ENCODE measurements at regions not wholly inside any gene's neighbourhood (a gene's known extent, or its start where the extent isn't known, plus 50 kb on each side); places are given as distances from the start of the nearest gene placed in this dataset.
A peak's percentile ranks its signal among the peaks of the same experiment; 100 is the strongest.

GRCh38 chr2:129242269-129242668 is 737.2 kb upstream of the RAB6C start:
- H3K4me3 ChIP-seq (replicated peaks in 1 of 3), result no peak overlapping the region
- H3K36me3 ChIP-seq, result no peaks in the 10 kb centered on the region
- no peak for DNase-seq
- 84 to 88% methylated on average over 5 of the region's 5 CpGs for WGBS, 2 donors
- no peaks in the 10 kb centered on the region for H3K27me3 ChIP-seq
- H3K4me1 ChIP-seq, result no peaks in the 10 kb centered on the region
- no peak for TF ChIP-seq POLR2A (IDR thresholded peaks at IDR 0.05)
- TF ChIP-seq, protein P1, sequence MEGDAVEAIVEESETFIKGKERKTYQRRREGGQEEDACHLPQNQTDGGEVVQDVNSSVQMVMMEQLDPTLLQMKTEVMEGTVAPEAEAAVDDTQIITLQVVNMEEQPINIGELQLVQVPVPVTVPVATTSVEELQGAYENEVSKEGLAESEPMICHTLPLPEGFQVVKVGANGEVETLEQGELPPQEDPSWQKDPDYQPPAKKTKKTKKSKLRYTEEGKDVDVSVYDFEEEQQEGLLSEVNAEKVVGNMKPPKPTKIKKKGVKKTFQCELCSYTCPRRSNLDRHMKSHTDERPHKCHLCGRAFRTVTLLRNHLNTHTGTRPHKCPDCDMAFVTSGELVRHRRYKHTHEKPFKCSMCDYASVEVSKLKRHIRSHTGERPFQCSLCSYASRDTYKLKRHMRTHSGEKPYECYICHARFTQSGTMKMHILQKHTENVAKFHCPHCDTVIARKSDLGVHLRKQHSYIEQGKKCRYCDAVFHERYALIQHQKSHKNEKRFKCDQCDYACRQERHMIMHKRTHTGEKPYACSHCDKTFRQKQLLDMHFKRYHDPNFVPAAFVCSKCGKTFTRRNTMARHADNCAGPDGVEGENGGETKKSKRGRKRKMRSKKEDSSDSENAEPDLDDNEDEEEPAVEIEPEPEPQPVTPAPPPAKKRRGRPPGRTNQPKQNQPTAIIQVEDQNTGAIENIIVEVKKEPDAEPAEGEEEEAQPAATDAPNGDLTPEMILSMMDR (IDR thresholded peaks at IDR 0.05), result no peak
- no peak overlapping the region for H3K27ac ChIP-seq
- no peaks in the 10 kb centered on the region for H3K9me3 ChIP-seq
- intact Hi-C loops (cut with DNase I), result no loop called here

- Histone ChIP-seq H3K4me3 (replicated peaks in 1 of 3) (no peak overlapping the region), H3K9me3 (no peaks in the 10 kb centered on the region), H3K36me3 (no peaks in the 10 kb centered on the region), H3K27me3 (no peaks in the 10 kb centered on the region), H3K27ac (no peak overlapping the region), H3K4me1 (no peaks in the 10 kb centered on the region)
- no peak for DNase-seq
- TF ChIP-seq, protein P1 (IDR thresholded peaks at IDR 0.05), result no peak
- TF ChIP-seq POLR2A (IDR thresholded peaks at IDR 0.05), result no peak
- intact Hi-C loops (cut with DNase I), result no loop called here
- 93 to 96% methylated on average over 3 of the region's 3 CpGs for WGBS, 2 donors
These were observed 731.7 kb upstream of the RAB6C start for GRCh38 chr2:129247751-129248150.

DNA sequence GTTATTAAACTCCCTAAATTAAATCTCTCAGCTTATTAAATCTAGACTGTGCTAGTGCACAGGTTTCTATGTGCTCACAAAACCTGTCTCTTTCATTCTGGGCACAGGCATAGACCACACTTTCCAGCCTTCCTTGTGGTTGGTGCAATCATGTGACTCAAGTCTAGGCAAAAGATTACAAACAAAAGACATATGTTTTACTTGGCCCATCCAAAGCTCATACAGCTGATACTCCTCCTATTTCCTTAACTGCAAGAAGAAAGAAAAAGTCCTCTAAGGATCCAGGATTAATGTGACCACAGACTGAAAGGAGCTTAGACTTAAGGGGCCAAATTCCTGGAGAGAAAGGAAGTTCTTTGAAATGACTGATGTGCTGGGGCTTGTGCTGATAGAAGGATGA is 731.3 kb upstream of the RAB6C start:
- TF ChIP-seq POLR2A (IDR thresholded peaks at IDR 0.05), result no peak
- TF ChIP-seq, protein P1 (IDR thresholded peaks at IDR 0.05), result no peak
- no peaks in the 10 kb centered on the region for H3K36me3 ChIP-seq
- intact Hi-C loops (cut with DNase I), result no loop called here
- no peaks in the 10 kb centered on the region for H3K27me3 ChIP-seq
- no peaks in the 10 kb centered on the region for H3K4me1 ChIP-seq
- no peak overlapping the region for H3K4me3 ChIP-seq (replicated peaks in 1 of 3)
- no peaks in the 10 kb centered on the region for H3K9me3 ChIP-seq
- DNase-seq, result no peak
- no peak overlapping the region for H3K27ac ChIP-seq

GRCh38 chr2:129252781-129253460 is 726.5 kb upstream of the RAB6C start:
- Histone ChIP-seq H3K27ac (no peak overlapping the region), H3K4me3 (replicated peaks in 1 of 3) (no peak overlapping the region), H3K27me3 (no peaks in the 10 kb centered on the region), H3K36me3 (no peaks in the 10 kb centered on the region), H3K4me1 (no peaks in the 10 kb centered on the region), H3K9me3 (no peaks in the 10 kb centered on the region)
- intact Hi-C loops (cut with DNase I), result no loop called here
- TF ChIP-seq POLR2A (IDR thresholded peaks at IDR 0.05), result no peak
- TF ChIP-seq, protein P1 (IDR thresholded peaks at IDR 0.05), result no peak
- WGBS, 2 donors, result 84 to 88% methylated on average over 7 of the region's 7 CpGs
- DNase-seq, result no peak

DNA sequence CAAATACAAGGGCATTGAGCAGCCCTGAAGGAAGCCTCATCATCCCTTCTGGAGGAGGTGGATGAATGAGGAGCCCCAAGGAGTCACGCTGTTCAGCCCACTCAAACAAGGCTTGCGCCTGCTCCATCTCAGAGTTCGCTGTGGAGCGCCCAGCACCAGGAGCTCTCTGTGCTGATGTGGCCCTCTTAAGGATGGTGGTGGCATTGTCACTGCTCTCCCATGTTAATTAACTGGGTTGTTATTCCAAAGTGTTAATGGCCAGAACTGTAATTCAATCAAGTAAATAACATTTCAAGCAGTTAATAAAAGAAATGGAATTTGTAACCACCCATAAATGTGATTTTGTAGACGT is 726.0 kb upstream of the RAB6C start:
- Histone ChIP-seq H3K9me3 (no peaks in the 10 kb centered on the region), H3K36me3 (no peaks in the 10 kb centered on the region), H3K4me1 (no peaks in the 10 kb centered on the region), H3K4me3 (replicated peaks in 1 of 3) (no peak overlapping the region), H3K27ac (no peak overlapping the region), H3K27me3 (no peaks in the 10 kb centered on the region)
- intact Hi-C loops (cut with DNase I), result no loop called here
- peak; percentile 36 to 41 for DNase-seq
- 44 to 47% methylated on average over 5 of the region's 5 CpGs for WGBS, 2 donors
- TF ChIP-seq POLR2A (IDR thresholded peaks at IDR 0.05), result no peak
- TF ChIP-seq, protein P1 (IDR thresholded peaks at IDR 0.05), result peak in 5 of 6 experiments; percentile 14 to 60 (median 58)

All from thyroid gland (tissue), 4 donors.